Parathyroid adenoma (tissue), 2 donors: ENCODE measurements at regions not wholly inside any gene's neighbourhood (a gene's known extent, or its start where the extent isn't known, plus 50 kb on each side); places are given as distances from the start of the nearest gene placed in this dataset.

ENCODE experiments used
- H2AFZ ChIP-seq: fragments of 300-600 bp; sonication (generic); one replicate; pipeline ENCODE4 v1.7.0; 2017; ENCODE audit warnings: antibody characterized with exemption, mild to moderate bottlenecking
- H3K27ac ChIP-seq: fragments of 300-600 bp; sonication (generic); one replicate; pipeline ENCODE4 v1.7.0; 2017
- H3K27me3 ChIP-seq: fragments of 300-600 bp; sonication (generic); one replicate; pipeline ENCODE4 v1.7.0; 2017; ENCODE audit warnings: low read length; ENCODE audit not compliant: control insufficient read depth, insufficient read depth
- H3K36me3 ChIP-seq: fragments of 300-600 bp; sonication (generic); one replicate; pipeline ENCODE4 v1.7.0; 2017; ENCODE audit warnings: low read length; ENCODE audit not compliant: control insufficient read depth, insufficient read depth
- H3K4me1 ChIP-seq: fragments of 300-600 bp; sonication (generic); one replicate; pipeline ENCODE4 v1.7.0; 2017; ENCODE audit warnings: control low read depth
- H3K4me2 ChIP-seq: fragments of 300-600 bp; sonication (generic); one replicate; pipeline ENCODE4 v1.7.0; 2017; ENCODE audit warnings: low read length
- H3K4me3 ChIP-seq: fragments of 300-600 bp; sonication (generic); one replicate; pipeline ENCODE4 v1.7.0; 2017; ENCODE audit warnings: low read depth, low read length
- H3K79me2 ChIP-seq: fragments of 300-600 bp; sonication (generic); one replicate; pipeline ENCODE4 v1.7.0; 2017; ENCODE audit warnings: control low read depth
- H3K9ac ChIP-seq: fragments of 300-600 bp; sonication (generic); one replicate; pipeline ENCODE4 v1.7.0; 2017; ENCODE audit warnings: mild to moderate bottlenecking
- H3K9me3 ChIP-seq: fragments of 300-600 bp; sonication (generic); one replicate; pipeline ENCODE4 v1.7.0; 2017; ENCODE audit warnings: low read length; ENCODE audit not compliant: control insufficient read depth
- CTCF ChIP-seq: fragments of 300-600 bp; sonication (generic); IDR thresholded peaks from one replicate; pipeline ENCODE4 v1.7.0; 2017; ENCODE audit warnings: antibody characterized with exemption, mild to moderate bottlenecking
- donor health status: primary hyperparathyroidism.

GRCh38 chr4:149112109-149112508 lies 669.9 kb upstream of the NR3C2 start:
- Histone ChIP-seq H3K27me3 (no peaks in the 10 kb centered on the region), H3K9me3 (no peaks in the 10 kb centered on the region), H2AFZ (no peak overlapping the region), H3K4me3 (no peak overlapping the region), H3K9ac (no peak overlapping the region), H3K27ac (no peak overlapping the region), H3K4me1 (no peaks in the 10 kb centered on the region), H3K79me2 (no peaks in the 10 kb centered on the region), H3K4me2 (no peak overlapping the region), H3K36me3 (no peaks in the 10 kb centered on the region)
- no peak for TF ChIP-seq CTCF

GRCh38 chr4:149110481-149110880 lies 668.3 kb upstream of the NR3C2 start:
- no peak for TF ChIP-seq CTCF
- Histone ChIP-seq H3K4me2 (no peak overlapping the region), H3K4me3 (no peak overlapping the region), H3K36me3 (no peaks in the 10 kb centered on the region), H3K27ac (no peak overlapping the region), H2AFZ (no peak overlapping the region), H3K9ac (no peak overlapping the region), H3K9me3 (no peaks in the 10 kb centered on the region), H3K4me1 (no peaks in the 10 kb centered on the region), H3K79me2 (no peaks in the 10 kb centered on the region), H3K27me3 (no peaks in the 10 kb centered on the region)

GRCh38 chr4:149108626-149109025 lies 666.4 kb upstream of the NR3C2 start:
- Histone ChIP-seq H3K27ac (no peak overlapping the region), H3K9me3 (no peaks in the 10 kb centered on the region), H3K4me3 (no peak overlapping the region)

DNA sequence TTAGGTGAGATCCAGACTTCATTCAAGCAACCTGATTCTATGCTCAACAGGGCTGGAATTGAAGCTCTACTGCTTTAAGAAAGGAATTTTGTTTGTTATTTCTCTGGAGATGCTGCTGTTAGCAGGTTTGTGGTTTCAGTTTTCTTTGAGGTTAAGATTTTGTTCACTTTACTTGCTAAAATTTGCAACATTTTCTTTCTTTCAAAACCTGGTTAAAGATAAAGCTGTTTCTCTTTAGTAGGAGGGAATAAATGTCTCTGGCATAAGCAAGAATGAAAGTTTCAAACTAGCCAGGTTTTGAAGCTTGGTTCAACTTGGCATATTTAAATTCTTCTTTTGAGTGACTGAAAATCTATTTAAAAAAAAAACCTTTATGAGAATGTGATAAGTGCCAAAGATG lies 660.6 kb upstream of the NR3C2 start:
- Histone ChIP-seq H3K27me3 (no peaks in the 10 kb centered on the region), H3K9ac (no peak overlapping the region), H3K27ac (no peak overlapping the region), H3K9me3 (no peaks in the 10 kb centered on the region), H3K36me3 (no peaks in the 10 kb centered on the region), H3K4me3 (no peak overlapping the region), H2AFZ (no peak overlapping the region), H3K4me2 (no peak overlapping the region), H3K4me1 (no peaks in the 10 kb centered on the region), H3K79me2 (no peaks in the 10 kb centered on the region)
- TF ChIP-seq CTCF, result no peak

More at GRCh38 chr4:149108626-149109025, 666.4 kb upstream of the NR3C2 start:
- no peaks in the 10 kb centered on the region for H3K4me1 ChIP-seq
- H3K27me3 ChIP-seq, result no peaks in the 10 kb centered on the region
- H3K4me2 ChIP-seq, result no peak overlapping the region
- H3K9ac ChIP-seq, result no peak overlapping the region
- TF ChIP-seq CTCF, result no peak
- H2AFZ ChIP-seq, result no peak overlapping the region
- no peaks in the 10 kb centered on the region for H3K79me2 ChIP-seq
- H3K36me3 ChIP-seq, result no peaks in the 10 kb centered on the region

GRCh38 chr4:149101649-149102048 lies 659.4 kb upstream of the NR3C2 start:
- H3K9ac ChIP-seq, result no peak overlapping the region
- TF ChIP-seq CTCF, result no peak
- H3K4me3 ChIP-seq, result no peak overlapping the region
- H3K27ac ChIP-seq, result no peak overlapping the region
- H3K9me3 ChIP-seq, result no peaks in the 10 kb centered on the region
- H3K27me3 ChIP-seq, result no peaks in the 10 kb centered on the region
- no peaks in the 10 kb centered on the region for H3K36me3 ChIP-seq
- H3K4me2 ChIP-seq, result no peak overlapping the region
- H3K4me1 ChIP-seq, result no peaks in the 10 kb centered on the region
- H2AFZ ChIP-seq, result no peak overlapping the region
- H3K79me2 ChIP-seq, result no peaks in the 10 kb centered on the region
